Pancreas (tissue), 10 donors: ENCODE measurements at regions not wholly inside any gene's neighbourhood (a gene's known extent, or its start where the extent isn't known, plus 50 kb on each side); places are given as distances from the start of the nearest gene placed in this dataset.

Source experiments
- ATAC-seq, 4 donors: fragments of 200-7000 bp; cut with Tn5 transposase; one replicate each; pipeline versions ENCODE4 v1.8.0 to v1.9.1; 2020; ENCODE audit warnings: mild to moderate bottlenecking in 4 of 4, moderate library complexity in 4 of 4
- DNase-seq, 6 donors: peaks; one replicate each; pipeline ENCODE4 v3.0.0-alpha.2; 2020
- FAIRE-seq: peaks from 2 replicates; lab custom pipeline; 2012; peaks lifted over from hg19 to GRCh38; lab: Jason Lieb, UNC
- H3K27ac ChIP-seq, 4 donors: fragments of 200-600 bp; sonication (generic); 1 replicate in 3 of 4; 2 replicates in 1 of 4; pipeline versions ENCODE4 v1.5.0 to v1.8.0; 2020
- H3K27me3 ChIP-seq, 4 donors: fragments of 200-600 bp; one replicate each; pipeline ENCODE4 v1.8.0; 2021
- H3K36me3 ChIP-seq, 3 donors: fragments of 200-600 bp; sonication (generic) in 1 of 3; one replicate each; pipeline versions ENCODE4 v1.5.0 to v1.8.0; 2020 to 2021
- H3K4me1 ChIP-seq, 3 donors: fragments of 200-600 bp; one replicate each; pipeline ENCODE4 v1.8.0; 2021
- H3K4me3 ChIP-seq, 4 donors: fragments of 200-600 bp; sonication (generic) in 2 of 4; one replicate each; pipeline versions ENCODE4 v1.5.0 to v1.8.0; 2020 to 2021
- H3K9me3 ChIP-seq, 4 donors: fragments of 200-600 bp; one replicate each; pipeline ENCODE4 v1.8.0; 2021
- WGBS, 2 donors: extraction: QIAGEN DNeasy Blood & Tissue Kit; methylation state at CpG; one replicate each; pipeline ENCODE4 v1.1.7; 2013; 5-methylcytosine and 5-hydroxymethylcytosine counted together
- intact Hi-C, 3 donors: fragments of 100-400 bp; cut with DNase I; formaldehyde crosslinking; loops; one replicate each; pipeline versions ENCODE4 v1.11.1 to v1.14.2; 2022
- TF ChIP-seq, protein P1 (sequence below), 4 donors: fragments of 200-600 bp; sonication (generic) in 3 of 4; IDR thresholded peaks; one replicate each; pipeline versions ENCODE4 v1.5.0 to v1.8.0; 2021; ENCODE audit warnings: antibody characterized with exemption in 4 of 4
- donor health status: healthy with polysubstance abuse.
- donor health status: DM: no; HTN: no; CAD: no; lungs with moderate emphysema.
- donor health status: DM: no; HTN: no; CAD: no.
- donor health status: control.
- donor health status: control.
- donor health status: Bipolar disorder and iron deficiency.
- donor health status: DM: yes; HTN: yes; CAD: no.
- donor health status: DM: no; HTN: no; CAD: no.
- donor health status: DM: no; HTN: no; CAD: no.
- donor health status: DM: yes; HTN: yes; CAD: no.

GRCh38 chr22:48490500-48491411 is 1336.9 kb downstream of the BRD1 start:
- FAIRE-seq (no peak), ATAC-seq (no peak), DNase-seq (peak in 1 of 6 donors; percentile 54)
- Histone ChIP-seq H3K4me3 (peak overlapping the region in 2 of 4 donors; percentile 23 to 42), H3K27ac (no peak overlapping the region), H3K36me3 (no peaks in the 10 kb centered on the region), H3K4me1 (no peaks in the 10 kb centered on the region), H3K9me3 (no peaks in the 10 kb centered on the region), H3K27me3 (peaks cover 0 to 9% (median 2%) of the 10 kb centered on the region in 4 donors)
- intact Hi-C loops: no loop called here
- 3 to 5% methylated on average over 48 to 51 of the region's 51 CpGs for WGBS, 2 donors
- TF ChIP-seq, protein P1, sequence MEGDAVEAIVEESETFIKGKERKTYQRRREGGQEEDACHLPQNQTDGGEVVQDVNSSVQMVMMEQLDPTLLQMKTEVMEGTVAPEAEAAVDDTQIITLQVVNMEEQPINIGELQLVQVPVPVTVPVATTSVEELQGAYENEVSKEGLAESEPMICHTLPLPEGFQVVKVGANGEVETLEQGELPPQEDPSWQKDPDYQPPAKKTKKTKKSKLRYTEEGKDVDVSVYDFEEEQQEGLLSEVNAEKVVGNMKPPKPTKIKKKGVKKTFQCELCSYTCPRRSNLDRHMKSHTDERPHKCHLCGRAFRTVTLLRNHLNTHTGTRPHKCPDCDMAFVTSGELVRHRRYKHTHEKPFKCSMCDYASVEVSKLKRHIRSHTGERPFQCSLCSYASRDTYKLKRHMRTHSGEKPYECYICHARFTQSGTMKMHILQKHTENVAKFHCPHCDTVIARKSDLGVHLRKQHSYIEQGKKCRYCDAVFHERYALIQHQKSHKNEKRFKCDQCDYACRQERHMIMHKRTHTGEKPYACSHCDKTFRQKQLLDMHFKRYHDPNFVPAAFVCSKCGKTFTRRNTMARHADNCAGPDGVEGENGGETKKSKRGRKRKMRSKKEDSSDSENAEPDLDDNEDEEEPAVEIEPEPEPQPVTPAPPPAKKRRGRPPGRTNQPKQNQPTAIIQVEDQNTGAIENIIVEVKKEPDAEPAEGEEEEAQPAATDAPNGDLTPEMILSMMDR (IDR thresholded peaks at IDR 0.05): no peak

GRCh38 chr22:48489551-48490499 is 1337.8 kb downstream of the BRD1 start:
- Histone ChIP-seq H3K27ac (no peak overlapping the region), H3K9me3 (no peaks in the 10 kb centered on the region), H3K36me3 (no peaks in the 10 kb centered on the region), H3K27me3 (peaks cover 0 to 9% (median 2%) of the 10 kb centered on the region in 4 donors), H3K4me1 (no peaks in the 10 kb centered on the region), H3K4me3 (peak overlapping the region in 3 of 4 donors; percentile 7 to 42 (median 23))
- TF ChIP-seq, protein P1 (IDR thresholded peaks at IDR 0.05): no peak
- intact Hi-C loops: no loop called here
- ATAC-seq (peak in 2 of 4 donors; percentile 23 to 28), DNase-seq (peak in 2 of 6 donors; percentile 60 to 69), FAIRE-seq (no peak)
- WGBS, 2 donors: 1% methylated on average over 82 to 113 of the region's 113 CpGs

DNA sequence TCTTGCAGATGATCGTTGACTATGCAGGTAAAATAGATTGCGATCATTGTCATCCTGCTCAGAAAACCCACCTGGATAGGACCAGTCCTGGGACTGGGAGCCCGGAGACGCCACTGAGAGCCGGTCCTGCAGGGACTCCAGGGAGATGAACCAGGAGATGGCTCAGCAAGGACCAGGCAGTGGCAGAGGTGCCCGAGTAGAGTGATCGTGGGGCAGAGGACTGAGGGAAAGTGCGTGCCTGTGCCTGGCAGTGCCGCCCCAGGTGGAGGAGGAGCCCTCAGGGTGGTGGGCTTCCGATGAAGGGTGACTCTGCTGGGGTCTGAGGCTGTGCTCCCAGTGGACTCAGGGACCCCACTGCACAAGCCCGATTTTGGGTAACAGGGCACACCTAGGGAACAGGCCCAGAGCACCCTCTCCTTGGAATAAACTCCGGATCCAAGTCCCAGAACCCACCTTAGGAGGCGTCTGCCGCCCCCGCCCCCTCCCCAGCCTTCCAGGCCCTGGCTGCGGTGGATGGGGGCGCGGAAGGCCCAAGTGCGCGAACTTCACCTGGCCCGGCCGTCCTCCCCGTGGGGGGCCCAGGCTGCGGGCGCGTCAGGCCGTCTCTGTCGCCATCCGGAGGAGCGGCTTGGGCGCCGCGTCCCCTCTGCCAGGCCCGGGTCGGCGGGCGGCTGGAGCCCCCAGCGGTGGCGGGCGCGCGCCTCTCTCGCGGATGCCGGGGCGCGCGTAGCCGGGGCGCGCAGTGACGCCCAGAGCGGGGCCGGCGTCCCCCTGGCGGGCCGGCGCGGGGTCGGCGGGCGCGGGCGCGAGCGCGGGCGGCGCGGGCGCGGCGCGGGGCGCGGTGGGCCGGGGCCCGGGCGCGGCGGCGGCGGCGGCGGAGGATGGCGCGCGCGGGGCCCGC is 1338.8 kb downstream of the BRD1 start:
- Histone ChIP-seq H3K27ac (no peak overlapping the region), H3K4me3 (no peak overlapping the region), H3K36me3 (no peaks in the 10 kb centered on the region), H3K4me1 (no peaks in the 10 kb centered on the region), H3K9me3 (no peaks in the 10 kb centered on the region), H3K27me3 (peaks cover 0 to 9% (median 2%) of the 10 kb centered on the region in 4 donors)
- 7 to 20% methylated on average over 40 to 90 of the region's 90 CpGs for WGBS, 2 donors
- TF ChIP-seq, protein P1 (IDR thresholded peaks at IDR 0.05): no peak
- intact Hi-C loops: no loop called here
- ATAC-seq (no peak), DNase-seq (peak in 1 of 6 donors; percentile 51), FAIRE-seq (no peak)

DNA sequence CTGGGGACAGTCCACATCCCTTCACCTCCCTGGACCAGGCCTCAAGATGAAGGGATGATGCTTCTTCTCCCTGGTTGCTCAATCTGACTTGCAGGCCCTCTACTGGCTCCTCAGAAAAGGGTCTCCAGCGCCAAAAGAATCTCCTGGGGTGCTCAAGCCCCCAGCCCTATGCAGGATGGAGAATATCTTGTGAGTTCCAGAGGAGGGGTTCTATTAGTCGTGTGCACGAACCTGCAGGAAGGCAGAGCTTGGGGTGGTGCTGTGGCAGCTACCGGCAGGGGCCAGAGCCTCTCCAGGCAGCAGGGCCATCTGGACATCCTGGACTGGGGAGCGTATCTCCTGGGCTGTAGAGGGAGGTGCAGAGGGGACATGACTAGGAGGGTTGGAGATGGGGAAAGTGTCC is 1339.5 kb downstream of the BRD1 start:
- no peaks in the 10 kb centered on the region for H3K9me3 ChIP-seq
- H3K36me3 ChIP-seq: no peaks in the 10 kb centered on the region
- DNase-seq (no peak), FAIRE-seq (no peak), ATAC-seq (no peak)
- peaks cover 0 to 9% (median 2%) of the 10 kb centered on the region in 4 donors for H3K27me3 ChIP-seq
- H3K4me3 ChIP-seq: no peak overlapping the region
- no peaks in the 10 kb centered on the region for H3K4me1 ChIP-seq
- H3K27ac ChIP-seq: no peak overlapping the region
- intact Hi-C loops: no loop called here
- TF ChIP-seq, protein P1 (IDR thresholded peaks at IDR 0.05): no peak
- WGBS, 2 donors: 30 to 35% methylated on average over 5 of the region's 5 CpGs
